ENCODE measurements at regions not wholly inside any gene's neighbourhood (a gene's known extent, or its start where the extent isn't known, plus 50 kb on each side); places are given as distances from the start of the nearest gene placed in this dataset.

GRCh38 chr9:108618906-108619550, 236.8 kb downstream of the ACTL7B start:
- dilution Hi-C loops (cut with HindIII; ENCODE audit: low sequenced_read_pairs, unreplicated experiment): no loop called here
- H2BK20ac ChIP-seq (ENCODE audit: low read depth, low read length): no peak overlapping the region
- H4K91ac ChIP-seq (ENCODE audit: insufficient read depth, low read depth, low read length): no peak overlapping the region
- ChIA-PET POLR2A (ENCODE audit: unreplicated experiment) (no interaction called here), CTCF (no interaction called here)
- H3K56ac ChIP-seq (ENCODE audit: extremely low read depth, insufficient read depth, low read length): no peak overlapping the region
- H2BK120ac ChIP-seq (ENCODE audit: low read depth, low read length): no peak overlapping the region
- TF ChIP-seq POLR2A (IDR thresholded peaks at IDR 0.05; ENCODE audit: low read depth, low read length): no peak
- TF ChIP-seq NFE2L2 (IDR thresholded peaks at IDR 0.05; ENCODE audit: low read depth, low read length): no peak
- no peak for TF ChIP-seq RCOR1 (IDR thresholded peaks at IDR 0.05; ENCODE audit: insufficient replicate concordance, low read length)
- no peak for TF ChIP-seq ELK1 (IDR thresholded peaks at IDR 0.05; ENCODE audit: borderline replicate concordance, low read depth, low read length)
- TF ChIP-seq FOS (IDR thresholded peaks at IDR 0.05; ENCODE audit: low read depth, low read length): no peak
- TF ChIP-seq CTCF (conservative IDR thresholded peaks at IDR 0.05; ENCODE audit: low read depth, low read length): no peak
- TF ChIP-seq CHD1 (IDR thresholded peaks at IDR 0.05; ENCODE audit: low read depth, low read length): no peak
- no peak for TF ChIP-seq MXI1 (IDR thresholded peaks at IDR 0.05; ENCODE audit: borderline replicate concordance, low read depth, low read length)
- no peak for TF ChIP-seq RAD21 (IDR thresholded peaks at IDR 0.05; ENCODE audit: low read length)
- TF ChIP-seq USF2 (IDR thresholded peaks at IDR 0.05; ENCODE audit: low read depth, low read length): no peak
- no peak for TF ChIP-seq CEBPB (IDR thresholded peaks at IDR 0.05; ENCODE audit: low read depth, low read length)
- no peak for TF ChIP-seq MAFK (IDR thresholded peaks at IDR 0.05; ENCODE audit: low read depth, low read length)
- no peak for TF ChIP-seq BHLHE40 (IDR thresholded peaks at IDR 0.05; ENCODE audit: low read depth, low read length)
- no peak for TF ChIP-seq MAZ (IDR thresholded peaks at IDR 0.05; ENCODE audit: borderline replicate concordance, low read depth, low read length)
- TF ChIP-seq RFX5 (IDR thresholded peaks at IDR 0.05; ENCODE audit: low read depth, low read length): no peak
- no peak overlapping the region for H3K4me2 ChIP-seq (ENCODE audit: low read depth, low read length)
- no peak overlapping the region for H2BK5ac ChIP-seq (ENCODE audit: low read depth, low read length, poor library complexity, severe bottlenecking)
- H2AFZ ChIP-seq (replicated peaks; ENCODE audit: low read length, poor library complexity): no peak overlapping the region
- no peak overlapping the region for H3K23ac ChIP-seq (ENCODE audit: low read depth, low read length)
- no TSS peak for BruUV-seq (replicated peaks)
- H3K9me3 ChIP-seq (ENCODE audit: control insufficient read depth, insufficient read depth, low read length): no peaks in the 10 kb centered on the region
- no CpG with 5 or more reads among the region's 8 CpGs for WGBS, 2 experiments (ENCODE audit: extremely low coverage in 2 of 2, insufficient read length in 1 of 2)
- no peak overlapping the region for H3K4ac ChIP-seq (ENCODE audit: low read depth, low read length)
- no peaks in the 10 kb centered on the region for H3K9me1 ChIP-seq (ENCODE audit: insufficient read depth, low read length)
- no peak overlapping the region for H3K18ac ChIP-seq (ENCODE audit: low read depth, low read length)
- no peak overlapping the region for H3K4me3 ChIP-seq (ENCODE audit: insufficient read depth, low read depth, low read length)
- H3K27ac ChIP-seq (ENCODE audit: insufficient read depth, low read length): no peak overlapping the region
- H3K4me1 ChIP-seq (ENCODE audit: control insufficient read depth, insufficient read depth, low read length): no peaks in the 10 kb centered on the region
- intact Hi-C loops (cut with micrococcal nuclease): no loop called here
- H3K79me1 ChIP-seq (ENCODE audit: low read depth in 1 of 2, low read length in 2 of 2): no peaks in the 10 kb centered on the region
- H2AK5ac ChIP-seq (ENCODE audit: low read depth, low read length): no peak overlapping the region
- H3K36me3 ChIP-seq (ENCODE audit: control insufficient read depth, insufficient read depth, low read length): no peaks in the 10 kb centered on the region
- no peak overlapping the region for H4K5ac ChIP-seq (ENCODE audit: low read depth, low read length)
- no peak overlapping the region for H3K14ac ChIP-seq (replicated peaks; ENCODE audit: low read depth, low read length)
- H4K20me1 ChIP-seq (ENCODE audit: insufficient read depth, low read length): no peaks in the 10 kb centered on the region
- no peak overlapping the region for H2AK9ac ChIP-seq (replicated peaks; ENCODE audit: low read depth, low read length, poor library complexity)
- no peak overlapping the region for H3K9ac ChIP-seq (ENCODE audit: low read depth, low read length)
- ATAC-seq (ENCODE audit: low read depth): no peak
- H4K8ac ChIP-seq (ENCODE audit: low read depth in 2 of 2, low read length in 2 of 2): no peak overlapping the region
- DNase-seq: no peak
- in situ Hi-C loops (cut with MboI; ENCODE audit: low sequenced_read_pairs): no loop called here
- H2BK15ac ChIP-seq (ENCODE audit: low read depth, low read length): no peak overlapping the region
- no peaks in the 10 kb centered on the region for H3K27me3 ChIP-seq (ENCODE audit: control insufficient read depth, insufficient read depth, low read length)
